ENCODE measurements at regions not wholly inside any gene's neighbourhood (a gene's known extent, or its start where the extent isn't known, plus 50 kb on each side); places are given as distances from the start of the nearest gene placed in this dataset.

- H3K27me3 ChIP-seq (ENCODE audit: control insufficient read depth in 5 of 5, insufficient read depth in 4 of 5, low read length in 5 of 5): no peaks in the 10 kb centered on the region
- H3K4me1 ChIP-seq (ENCODE audit: control insufficient read depth in 5 of 5, insufficient read depth in 5 of 5, low read length in 5 of 5): peaks cover 8 to 68% (median 31%) of the 10 kb centered on the region in 5 donors
- H3K9ac ChIP-seq (ENCODE audit: low read length in 5 of 5): peak overlapping the region in 1 of 5 donors; percentile 20
- H3K36me3 ChIP-seq (ENCODE audit: control insufficient read depth in 5 of 5, insufficient read depth in 5 of 5, low read length in 5 of 5): no peaks in the 10 kb centered on the region
- no peak overlapping the region for H3K4me3 ChIP-seq (ENCODE audit: low read depth in 1 of 5, low read length in 5 of 5)
- H3K27ac ChIP-seq (ENCODE audit: low read depth, low read length): peak overlapping the region; percentile 11
- H3K9me3 ChIP-seq (ENCODE audit: control insufficient read depth in 5 of 5, low read length in 5 of 5): no peaks in the 10 kb centered on the region
These were observed 118.9 kb upstream of the COL21A1 start for GRCh38 chr6:56366141-56366852.

GRCh38 chr6:56364827-56365339 is 117.5 kb upstream of the COL21A1 start:
- no peak overlapping the region for H3K4me3 ChIP-seq (ENCODE audit: low read depth in 1 of 5, low read length in 5 of 5)
- H3K27me3 ChIP-seq (ENCODE audit: control insufficient read depth in 5 of 5, insufficient read depth in 4 of 5, low read length in 5 of 5): no peaks in the 10 kb centered on the region
- no peaks in the 10 kb centered on the region for H3K36me3 ChIP-seq (ENCODE audit: control insufficient read depth in 5 of 5, insufficient read depth in 5 of 5, low read length in 5 of 5)
- no peaks in the 10 kb centered on the region for H3K9me3 ChIP-seq (ENCODE audit: control insufficient read depth in 5 of 5, low read length in 5 of 5)
- no peak overlapping the region for H3K27ac ChIP-seq (ENCODE audit: low read depth, low read length)
- H3K9ac ChIP-seq (ENCODE audit: low read length in 5 of 5): no peak overlapping the region
- H3K4me1 ChIP-seq (ENCODE audit: control insufficient read depth in 5 of 5, insufficient read depth in 5 of 5, low read length in 5 of 5): peaks cover 0 to 56% (median 17%) of the 10 kb centered on the region in 5 donors

- H3K9me3 ChIP-seq (ENCODE audit: control insufficient read depth in 5 of 5, low read length in 5 of 5): no peaks in the 10 kb centered on the region
- H3K36me3 ChIP-seq (ENCODE audit: control insufficient read depth in 5 of 5, insufficient read depth in 5 of 5, low read length in 5 of 5): no peaks in the 10 kb centered on the region
- no peak overlapping the region for H3K27ac ChIP-seq (ENCODE audit: low read depth, low read length)
- H3K27me3 ChIP-seq (ENCODE audit: control insufficient read depth in 5 of 5, insufficient read depth in 4 of 5, low read length in 5 of 5): no peaks in the 10 kb centered on the region
- peaks cover 0 to 54% (median 16%) of the 10 kb centered on the region in 5 donors for H3K4me1 ChIP-seq (ENCODE audit: control insufficient read depth in 5 of 5, insufficient read depth in 5 of 5, low read length in 5 of 5)
- no peak overlapping the region for H3K9ac ChIP-seq (ENCODE audit: low read length in 5 of 5)
- no peak overlapping the region for H3K4me3 ChIP-seq (ENCODE audit: low read depth in 1 of 5, low read length in 5 of 5)
These were observed 117.0 kb upstream of the COL21A1 start for GRCh38 chr6:56364431-56364826.

GRCh38 chr6:56363796-56364430 is 116.5 kb upstream of the COL21A1 start:
- Histone ChIP-seq H3K4me3 (ENCODE audit: low read depth in 1 of 5, low read length in 5 of 5) (no peak overlapping the region), H3K9me3 (ENCODE audit: control insufficient read depth in 5 of 5, low read length in 5 of 5) (no peaks in the 10 kb centered on the region), H3K27me3 (ENCODE audit: control insufficient read depth in 5 of 5, insufficient read depth in 4 of 5, low read length in 5 of 5) (no peaks in the 10 kb centered on the region), H3K9ac (ENCODE audit: low read length in 5 of 5) (no peak overlapping the region), H3K27ac (ENCODE audit: low read depth, low read length) (no peak overlapping the region), H3K4me1 (ENCODE audit: control insufficient read depth in 5 of 5, insufficient read depth in 5 of 5, low read length in 5 of 5) (peaks cover 0 to 50% (median 16%) of the 10 kb centered on the region in 5 donors), H3K36me3 (ENCODE audit: control insufficient read depth in 5 of 5, insufficient read depth in 5 of 5, low read length in 5 of 5) (no peaks in the 10 kb centered on the region)

- Histone ChIP-seq H3K4me3 (ENCODE audit: low read depth in 1 of 5, low read length in 5 of 5) (no peak overlapping the region), H3K27me3 (ENCODE audit: control insufficient read depth in 5 of 5, insufficient read depth in 4 of 5, low read length in 5 of 5) (no peaks in the 10 kb centered on the region), H3K36me3 (ENCODE audit: control insufficient read depth in 5 of 5, insufficient read depth in 5 of 5, low read length in 5 of 5) (no peaks in the 10 kb centered on the region), H3K9ac (ENCODE audit: low read length in 5 of 5) (no peak overlapping the region), H3K27ac (ENCODE audit: low read depth, low read length) (no peak overlapping the region), H3K9me3 (ENCODE audit: control insufficient read depth in 5 of 5, low read length in 5 of 5) (no peaks in the 10 kb centered on the region), H3K4me1 (ENCODE audit: control insufficient read depth in 5 of 5, insufficient read depth in 5 of 5, low read length in 5 of 5) (peaks cover 0 to 31% (median 12%) of the 10 kb centered on the region in 5 donors)
These were observed 114.4 kb upstream of the COL21A1 start for GRCh38 chr6:56361812-56362211.

GRCh38 chr6:56359201-56359899 is 112.0 kb upstream of the COL21A1 start:
- Histone ChIP-seq H3K27me3 (ENCODE audit: control insufficient read depth in 5 of 5, insufficient read depth in 4 of 5, low read length in 5 of 5) (no peaks in the 10 kb centered on the region), H3K9ac (ENCODE audit: low read length in 5 of 5) (no peak overlapping the region), H3K4me3 (ENCODE audit: low read depth in 1 of 5, low read length in 5 of 5) (no peak overlapping the region), H3K36me3 (ENCODE audit: control insufficient read depth in 5 of 5, insufficient read depth in 5 of 5, low read length in 5 of 5) (no peaks in the 10 kb centered on the region), H3K27ac (ENCODE audit: low read depth, low read length) (no peak overlapping the region), H3K9me3 (ENCODE audit: control insufficient read depth in 5 of 5, low read length in 5 of 5) (no peaks in the 10 kb centered on the region), H3K4me1 (ENCODE audit: control insufficient read depth in 5 of 5, insufficient read depth in 5 of 5, low read length in 5 of 5) (peaks cover 0 to 20% (median 0%) of the 10 kb centered on the region in 5 donors)

- Histone ChIP-seq H3K27me3 (ENCODE audit: control insufficient read depth in 5 of 5, insufficient read depth in 4 of 5, low read length in 5 of 5) (no peaks in the 10 kb centered on the region), H3K27ac (ENCODE audit: low read depth, low read length) (no peak overlapping the region), H3K4me3 (ENCODE audit: low read depth in 1 of 5, low read length in 5 of 5) (no peak overlapping the region), H3K9ac (ENCODE audit: low read length in 5 of 5) (no peak overlapping the region), H3K4me1 (ENCODE audit: control insufficient read depth in 5 of 5, insufficient read depth in 5 of 5, low read length in 5 of 5) (peaks cover 0 to 13% (median 0%) of the 10 kb centered on the region in 5 donors), H3K36me3 (ENCODE audit: control insufficient read depth in 5 of 5, insufficient read depth in 5 of 5, low read length in 5 of 5) (no peaks in the 10 kb centered on the region), H3K9me3 (ENCODE audit: control insufficient read depth in 5 of 5, low read length in 5 of 5) (peaks cover 0 to 3% (median 0%) of the 10 kb centered on the region in 5 donors)
These were observed 110.4 kb upstream of the COL21A1 start for GRCh38 chr6:56357616-56358373.

- no peaks in the 10 kb centered on the region for H3K27me3 ChIP-seq (ENCODE audit: control insufficient read depth in 5 of 5, insufficient read depth in 4 of 5, low read length in 5 of 5)
- H3K36me3 ChIP-seq (ENCODE audit: control insufficient read depth in 5 of 5, insufficient read depth in 5 of 5, low read length in 5 of 5): no peaks in the 10 kb centered on the region
- no peak overlapping the region for H3K27ac ChIP-seq (ENCODE audit: low read depth, low read length)
- no peak overlapping the region for H3K9ac ChIP-seq (ENCODE audit: low read length in 5 of 5)
- H3K9me3 ChIP-seq (ENCODE audit: control insufficient read depth in 5 of 5, low read length in 5 of 5): peaks cover 0 to 3% (median 0%) of the 10 kb centered on the region in 5 donors
- H3K4me1 ChIP-seq (ENCODE audit: control insufficient read depth in 5 of 5, insufficient read depth in 5 of 5, low read length in 5 of 5): peaks cover 0 to 7% (median 0%) of the 10 kb centered on the region in 5 donors
- H3K4me3 ChIP-seq (ENCODE audit: low read depth in 1 of 5, low read length in 5 of 5): no peak overlapping the region
These were observed 109.0 kb upstream of the COL21A1 start for GRCh38 chr6:56356426-56356825.

- Histone ChIP-seq H3K4me3 (ENCODE audit: low read depth in 1 of 5, low read length in 5 of 5) (no peak overlapping the region), H3K27ac (ENCODE audit: low read depth, low read length) (no peak overlapping the region), H3K36me3 (ENCODE audit: control insufficient read depth in 5 of 5, insufficient read depth in 5 of 5, low read length in 5 of 5) (no peaks in the 10 kb centered on the region), H3K27me3 (ENCODE audit: control insufficient read depth in 5 of 5, insufficient read depth in 4 of 5, low read length in 5 of 5) (no peaks in the 10 kb centered on the region), H3K9ac (ENCODE audit: low read length in 5 of 5) (no peak overlapping the region), H3K4me1 (ENCODE audit: control insufficient read depth in 5 of 5, insufficient read depth in 5 of 5, low read length in 5 of 5) (no peaks in the 10 kb centered on the region), H3K9me3 (ENCODE audit: control insufficient read depth in 5 of 5, low read length in 5 of 5) (peaks cover 0 to 3% (median 0%) of the 10 kb centered on the region in 5 donors)
These were observed 106.5 kb upstream of the COL21A1 start for GRCh38 chr6:56353860-56354259.

Data from subcutaneous abdominal adipose tissue (tissue), 5 donors.